Endodermal cell (in vitro differentiated cells): ENCODE measurements at regions not wholly inside any gene's neighbourhood (a gene's known extent, or its start where the extent isn't known, plus 50 kb on each side); places are given as distances from the start of the nearest gene placed in this dataset.

Experiments
- DNase-seq: peaks from one replicate; pipeline ENCODE4 v3.0.0-alpha.2; 2017
- H3K27ac ChIP-seq: 2 replicates; pipeline ENCODE4 v1.5.1; 2013; ENCODE audit warnings: mild to moderate bottlenecking, low read depth, low read length, moderate library complexity
- H3K27me3 ChIP-seq: 2 replicates; pipeline ENCODE4 v1.6.1; 2013; ENCODE audit warnings: mild to moderate bottlenecking, low read length, moderate library complexity; ENCODE audit not compliant: insufficient read depth, control insufficient read depth, poor library complexity, severe bottlenecking
- H3K36me3 ChIP-seq: 2 replicates; pipeline ENCODE4 v1.7.0; 2013; ENCODE audit warnings: mild to moderate bottlenecking, low read length, moderate library complexity; ENCODE audit not compliant: control insufficient read depth, insufficient read depth
- H3K4me1 ChIP-seq: one replicate; pipeline ENCODE4 v1.7.0; 2013; ENCODE audit warnings: low read length; ENCODE audit not compliant: control insufficient read depth, insufficient read depth
- H3K4me3 ChIP-seq: 2 replicates; pipeline ENCODE4 v1.5.1; 2013; ENCODE audit warnings: mild to moderate bottlenecking, low read length, moderate library complexity
- H3K9ac ChIP-seq: 2 replicates; pipeline ENCODE4 v1.6.1; 2013; ENCODE audit warnings: mild to moderate bottlenecking, low read length, moderate library complexity; ENCODE audit not compliant: poor library complexity, severe bottlenecking; ENCODE audit errors: extremely low read depth
- H3K9me3 ChIP-seq: 2 replicates; pipeline ENCODE4 v1.6.1; 2013; ENCODE audit warnings: mild to moderate bottlenecking, low read length, moderate library complexity; ENCODE audit not compliant: control insufficient read depth
- H3K27ac Mint-ChIP-seq: 2 replicates; pipeline ENCODE4 v1.8.0; 2020; ENCODE audit warnings: mixed read lengths
- H3K27me3 Mint-ChIP-seq: 2 replicates; pipeline ENCODE4 v1.8.0; 2021; ENCODE audit warnings: mild to moderate bottlenecking, mixed read lengths; ENCODE audit not compliant: insufficient read depth
- H3K36me3 Mint-ChIP-seq: 2 replicates; pipeline ENCODE4 v1.8.0; 2020; ENCODE audit warnings: low read depth, mixed read lengths
- H3K4me1 Mint-ChIP-seq: 2 replicates; pipeline ENCODE4 v1.8.0; 2020; ENCODE audit warnings: mixed read lengths
- H3K4me3 Mint-ChIP-seq: 2 replicates; pipeline ENCODE4 v1.8.0; 2020; ENCODE audit warnings: mild to moderate bottlenecking, moderate library complexity, mixed read lengths
- H3K9me3 Mint-ChIP-seq: 2 replicates; pipeline ENCODE4 v1.8.0; 2020; ENCODE audit warnings: mild to moderate bottlenecking, mixed read lengths
- CTCF ChIP-seq: fragments of 200-600 bp; sonication (generic); conservative IDR thresholded peaks from 2 replicates; pipeline ENCODE4 v1.5.0; 2021; ENCODE audit warnings: antibody characterized with exemption, mild to moderate bottlenecking
- WGBS, 2 experiments: methylation state at CpG; one replicate each; pipeline versions ENCODE4 v1.1.5 to v1.1.7; 2013; ENCODE audit warnings: missing lambda C conversion rate in 2 of 2, mixed read lengths in 1 of 2; ENCODE audit not compliant: insufficient coverage in 1 of 2, insufficient read length in 1 of 2; 5-methylcytosine and 5-hydroxymethylcytosine counted together

GRCh38 chr6:67133973-67134372 lies 1426.9 kb upstream of the EYS start:
- peaks cover 3% of the 10 kb centered on the region for H3K9me3 Mint-ChIP-seq
- H3K4me3 Mint-ChIP-seq: no peak overlapping the region
- H3K27me3 Mint-ChIP-seq: no peaks in the 10 kb centered on the region
- Histone ChIP-seq H3K9me3 (no peaks in the 10 kb centered on the region), H3K4me3 (no peak overlapping the region), H3K27me3 (no peaks in the 10 kb centered on the region), H3K27ac (peak overlapping the region; percentile 57), H3K36me3 (no peaks in the 10 kb centered on the region), H3K9ac (no peak overlapping the region), H3K4me1 (no peaks in the 10 kb centered on the region)
- no peaks in the 10 kb centered on the region for H3K36me3 Mint-ChIP-seq
- no peak for DNase-seq
- 74% methylated on average over 5 of the region's 5 CpGs; no CpG with 5 or more reads in 1 of the 2 experiments for WGBS, 2 experiments
- TF ChIP-seq CTCF: no peak
- no peak overlapping the region for H3K27ac Mint-ChIP-seq
- H3K4me1 Mint-ChIP-seq: no peaks in the 10 kb centered on the region

DNA sequence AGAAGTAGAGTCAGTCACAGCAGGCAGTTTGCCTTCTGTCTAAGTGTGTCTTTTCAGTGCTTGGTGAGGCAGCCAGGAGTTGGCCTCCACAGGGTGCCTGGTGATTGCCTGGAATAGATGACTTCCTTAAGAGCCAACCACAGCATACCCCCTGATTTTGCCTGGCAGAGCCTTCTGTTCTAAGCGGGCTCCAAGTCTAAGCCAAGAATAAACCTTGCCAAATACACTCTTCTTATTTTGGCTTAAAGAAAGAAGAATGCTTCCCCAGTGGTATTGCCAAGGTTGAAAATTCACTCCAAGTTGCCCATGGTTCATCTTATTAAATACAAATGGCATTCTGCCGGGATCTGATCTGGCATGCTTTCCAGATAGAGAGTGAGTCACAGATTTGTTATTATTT lies 1424.8 kb upstream of the EYS start:
- Histone ChIP-seq H3K9me3 (no peaks in the 10 kb centered on the region), H3K4me3 (no peak overlapping the region), H3K4me1 (no peaks in the 10 kb centered on the region), H3K27me3 (no peaks in the 10 kb centered on the region), H3K9ac (no peak overlapping the region), H3K27ac (no peak overlapping the region), H3K36me3 (no peaks in the 10 kb centered on the region)
- Mint-ChIP-seq H3K4me3 (no peak overlapping the region), H3K9me3 (peaks cover 3% of the 10 kb centered on the region), H3K4me1 (no peaks in the 10 kb centered on the region), H3K36me3 (no peaks in the 10 kb centered on the region), H3K27ac (no peak overlapping the region), H3K27me3 (no peaks in the 10 kb centered on the region)
- 92 to 100% methylated on average over 1 to 2 of the region's 2 CpGs for WGBS, 2 experiments
- DNase-seq: peak; percentile 44
- no peak for TF ChIP-seq CTCF

DNA sequence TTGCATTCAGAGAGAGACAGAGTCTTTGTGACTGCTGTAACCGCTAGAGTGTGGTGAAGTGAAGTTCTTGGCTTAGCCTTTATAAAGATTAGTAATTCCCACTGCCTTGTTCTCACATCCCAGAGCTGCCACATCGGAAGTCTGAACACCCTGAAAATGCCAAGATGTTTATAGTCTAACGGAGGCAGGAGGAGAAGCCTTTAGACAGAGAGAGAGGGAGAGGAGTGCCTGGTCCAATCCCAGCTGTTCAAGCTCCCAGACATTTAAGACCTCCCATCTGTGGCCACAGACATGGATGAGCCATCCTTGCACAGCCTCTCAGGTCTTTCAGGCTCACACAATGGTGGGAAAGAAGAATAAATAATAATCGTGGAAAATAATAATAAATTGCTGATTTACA lies 1422.8 kb upstream of the EYS start:
- Histone ChIP-seq H3K36me3 (no peaks in the 10 kb centered on the region), H3K27me3 (no peaks in the 10 kb centered on the region), H3K27ac (no peak overlapping the region), H3K4me3 (no peak overlapping the region), H3K4me1 (no peaks in the 10 kb centered on the region), H3K9ac (no peak overlapping the region), H3K9me3 (no peaks in the 10 kb centered on the region)
- WGBS, 2 experiments: 43 to 80% methylated on average over 1 to 3 of the region's 4 CpGs
- Mint-ChIP-seq H3K4me3 (no peak overlapping the region), H3K27ac (no peak overlapping the region), H3K36me3 (no peaks in the 10 kb centered on the region), H3K4me1 (no peaks in the 10 kb centered on the region), H3K9me3 (no peaks in the 10 kb centered on the region), H3K27me3 (no peaks in the 10 kb centered on the region)
- TF ChIP-seq CTCF: no peak
- no peak for DNase-seq
